ENCODE measurements at regions not wholly inside any gene's neighbourhood (a gene's known extent, or its start where the extent isn't known, plus 50 kb on each side); places are given as distances from the start of the nearest gene placed in this dataset.
"Not testable (repeated sequence)": the region's sequence is repeated elsewhere in the genome, so short reads cannot be mapped to it uniquely, and the experiment has no call there.

DNA sequence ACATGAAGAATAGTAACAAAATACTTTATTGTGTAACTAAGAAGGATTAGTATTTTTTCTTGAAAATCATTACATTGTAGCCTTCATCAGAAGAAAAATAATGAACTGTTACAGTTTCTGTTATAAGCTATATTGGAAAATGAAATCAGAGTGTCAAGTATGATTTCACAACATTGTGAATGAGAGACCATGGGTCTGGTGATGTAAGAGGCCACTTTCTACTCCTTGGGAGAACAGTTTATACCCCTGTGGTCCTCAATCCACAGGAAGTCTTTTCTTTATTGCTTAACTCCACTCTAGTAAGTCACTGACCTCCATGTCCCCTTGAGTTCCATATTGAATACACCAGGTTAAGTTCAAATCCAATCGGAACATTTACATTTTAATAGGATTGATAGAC lies 218.7 kb upstream of the FERMT1 start:
- no peaks in the 10 kb centered on the region for H3K79me2 ChIP-seq (ENCODE audit: low read length)
- H3K27me3 ChIP-seq (ENCODE audit: low read depth, low read length), result no peaks in the 10 kb centered on the region
- H3K27ac ChIP-seq (ENCODE audit: low read length), result no peak overlapping the region
- TF ChIP-seq EZH2phosphoT487 (IDR thresholded peaks at IDR 0.05; ENCODE audit: low read depth), result no peak
- TF ChIP-seq, protein P1, sequence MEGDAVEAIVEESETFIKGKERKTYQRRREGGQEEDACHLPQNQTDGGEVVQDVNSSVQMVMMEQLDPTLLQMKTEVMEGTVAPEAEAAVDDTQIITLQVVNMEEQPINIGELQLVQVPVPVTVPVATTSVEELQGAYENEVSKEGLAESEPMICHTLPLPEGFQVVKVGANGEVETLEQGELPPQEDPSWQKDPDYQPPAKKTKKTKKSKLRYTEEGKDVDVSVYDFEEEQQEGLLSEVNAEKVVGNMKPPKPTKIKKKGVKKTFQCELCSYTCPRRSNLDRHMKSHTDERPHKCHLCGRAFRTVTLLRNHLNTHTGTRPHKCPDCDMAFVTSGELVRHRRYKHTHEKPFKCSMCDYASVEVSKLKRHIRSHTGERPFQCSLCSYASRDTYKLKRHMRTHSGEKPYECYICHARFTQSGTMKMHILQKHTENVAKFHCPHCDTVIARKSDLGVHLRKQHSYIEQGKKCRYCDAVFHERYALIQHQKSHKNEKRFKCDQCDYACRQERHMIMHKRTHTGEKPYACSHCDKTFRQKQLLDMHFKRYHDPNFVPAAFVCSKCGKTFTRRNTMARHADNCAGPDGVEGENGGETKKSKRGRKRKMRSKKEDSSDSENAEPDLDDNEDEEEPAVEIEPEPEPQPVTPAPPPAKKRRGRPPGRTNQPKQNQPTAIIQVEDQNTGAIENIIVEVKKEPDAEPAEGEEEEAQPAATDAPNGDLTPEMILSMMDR (IDR thresholded peaks at IDR 0.05; ENCODE audit: low read depth, low read length), result no peak
- H3K4me1 ChIP-seq (ENCODE audit: low read length), result no peaks in the 10 kb centered on the region
- H3K4me2 ChIP-seq (ENCODE audit: low read length), result no peak overlapping the region
- no peak overlapping the region for H2AFZ ChIP-seq (ENCODE audit: low read depth, low read length)
- H3K9ac ChIP-seq (ENCODE audit: low read length), result no peak overlapping the region
- no peaks in the 10 kb centered on the region for H3K36me3 ChIP-seq (replicated peaks; ENCODE audit: low read depth, low read length)
- no peak overlapping the region for H3K4me3 ChIP-seq (ENCODE audit: low read length)
- H3K9me3 ChIP-seq (ENCODE audit: insufficient read depth, low read length), result no peaks in the 10 kb centered on the region
- no peaks in the 10 kb centered on the region for H4K20me1 ChIP-seq (ENCODE audit: insufficient read depth, low read length)

DNA sequence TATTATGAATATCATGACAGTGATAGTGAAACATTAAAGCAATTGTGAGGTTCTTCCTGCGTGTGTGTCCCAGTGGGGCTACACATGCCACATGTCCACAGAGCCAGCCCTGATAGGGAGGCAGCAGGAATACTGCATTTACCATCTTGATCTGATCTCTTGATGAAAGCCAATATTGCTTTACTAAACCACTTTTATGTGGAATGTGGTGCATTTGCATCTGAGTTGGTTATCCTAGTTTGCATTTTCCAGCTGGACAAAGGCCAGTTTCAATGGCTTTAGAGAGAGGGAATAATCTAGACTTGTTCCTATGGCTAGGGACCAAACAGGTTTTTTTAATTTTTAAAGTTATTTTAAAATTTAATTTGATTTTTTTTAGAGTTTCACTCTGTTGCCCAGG lies 216.3 kb upstream of the FERMT1 start:
- no peaks in the 10 kb centered on the region for H3K9me3 ChIP-seq (ENCODE audit: insufficient read depth, low read length)
- H3K27me3 ChIP-seq (ENCODE audit: low read depth, low read length), result no peaks in the 10 kb centered on the region
- H2AFZ ChIP-seq (ENCODE audit: low read depth, low read length), result no peak overlapping the region
- no peak overlapping the region for H3K9ac ChIP-seq (ENCODE audit: low read length)
- H4K20me1 ChIP-seq (ENCODE audit: insufficient read depth, low read length), result no peaks in the 10 kb centered on the region
- TF ChIP-seq, protein P1 (IDR thresholded peaks at IDR 0.05; ENCODE audit: low read depth, low read length), result no peak
- TF ChIP-seq EZH2phosphoT487 (IDR thresholded peaks at IDR 0.05; ENCODE audit: low read depth), result no peak
- no peaks in the 10 kb centered on the region for H3K36me3 ChIP-seq (replicated peaks; ENCODE audit: low read depth, low read length)
- H3K4me2 ChIP-seq (ENCODE audit: low read length), result no peak overlapping the region
- no peak overlapping the region for H3K4me3 ChIP-seq (ENCODE audit: low read length)
- H3K27ac ChIP-seq (ENCODE audit: low read length), result no peak overlapping the region
- no peaks in the 10 kb centered on the region for H3K79me2 ChIP-seq (ENCODE audit: low read length)
- H3K4me1 ChIP-seq (ENCODE audit: low read length), result no peaks in the 10 kb centered on the region

DNA sequence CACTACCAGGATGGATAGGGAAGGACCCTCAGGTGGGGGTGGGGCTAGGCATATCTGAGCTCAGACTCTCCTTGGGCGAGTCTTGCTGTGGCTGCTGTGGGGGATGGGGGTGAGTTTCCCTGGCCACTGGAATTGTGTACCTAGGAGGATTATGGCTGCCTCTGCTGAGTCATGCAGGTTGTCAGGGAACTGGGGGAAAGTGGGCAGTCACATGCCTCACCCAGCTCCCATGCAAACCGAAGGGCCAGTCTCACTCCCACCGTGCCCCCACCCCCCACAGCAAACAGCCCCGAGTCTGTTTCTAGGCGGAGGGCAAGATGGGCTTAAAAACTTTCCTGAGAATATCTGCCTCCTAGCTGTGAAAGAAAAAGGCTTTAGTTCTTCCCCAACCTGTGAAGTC lies 210.3 kb upstream of the FERMT1 start:
- TF ChIP-seq EZH2phosphoT487 (IDR thresholded peaks at IDR 0.05; ENCODE audit: low read depth), result no peak
- TF ChIP-seq, protein P1 (IDR thresholded peaks at IDR 0.05; ENCODE audit: low read depth, low read length), result no peak
- no peak overlapping the region for H3K4me3 ChIP-seq (ENCODE audit: low read length)
- no peaks in the 10 kb centered on the region for H3K4me1 ChIP-seq (ENCODE audit: low read length)
- H3K27ac ChIP-seq (ENCODE audit: low read length), result no peak overlapping the region
- H2AFZ ChIP-seq (ENCODE audit: low read depth, low read length), result no peak overlapping the region
- H3K4me2 ChIP-seq (ENCODE audit: low read length), result no peak overlapping the region
- no peaks in the 10 kb centered on the region for H4K20me1 ChIP-seq (ENCODE audit: insufficient read depth, low read length)
- no peak overlapping the region for H3K9ac ChIP-seq (ENCODE audit: low read length)
- H3K36me3 ChIP-seq (replicated peaks; ENCODE audit: low read depth, low read length), result no peaks in the 10 kb centered on the region
- no peaks in the 10 kb centered on the region for H3K9me3 ChIP-seq (ENCODE audit: insufficient read depth, low read length)
- H3K79me2 ChIP-seq (ENCODE audit: low read length), result no peaks in the 10 kb centered on the region
- no peaks in the 10 kb centered on the region for H3K27me3 ChIP-seq (ENCODE audit: low read depth, low read length)

DNA sequence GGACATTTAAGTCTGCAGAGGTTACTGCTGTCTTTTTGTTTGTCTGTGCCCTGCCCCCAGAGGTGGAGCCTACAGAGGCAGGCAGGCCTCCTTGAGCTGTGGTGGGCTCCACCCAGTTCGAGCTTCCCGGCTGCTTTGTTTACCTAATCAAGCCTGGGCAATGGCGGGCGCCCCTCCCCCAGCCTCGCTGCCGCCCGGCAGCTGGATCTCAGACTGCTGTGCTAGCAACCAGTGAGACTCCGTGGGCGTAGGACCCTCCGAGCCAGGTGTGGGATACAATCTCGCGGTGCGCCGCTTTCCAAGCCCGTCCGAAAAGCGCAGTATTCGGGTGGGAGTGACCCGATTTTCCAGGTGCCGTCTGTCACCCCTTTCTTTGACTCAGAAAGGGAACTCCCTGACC lies 198.4 kb upstream of the FERMT1 start:
- not testable (repeated sequence) for H3K4me2 ChIP-seq (ENCODE audit: low read length); H3K4me1 ChIP-seq (ENCODE audit: low read length); H3K4me3 ChIP-seq (ENCODE audit: low read length); H3K36me3 ChIP-seq (replicated peaks; ENCODE audit: low read depth, low read length); H3K79me2 ChIP-seq (ENCODE audit: low read length); H3K27me3 ChIP-seq (ENCODE audit: low read depth, low read length); H4K20me1 ChIP-seq (ENCODE audit: insufficient read depth, low read length); H3K9me3 ChIP-seq (ENCODE audit: insufficient read depth, low read length); H3K27ac ChIP-seq (ENCODE audit: low read length); H3K9ac ChIP-seq (ENCODE audit: low read length); H2AFZ ChIP-seq (ENCODE audit: low read depth, low read length)
